Psoas muscle (tissue), 7 donors: ENCODE measurements at regions not wholly inside any gene's neighbourhood (a gene's known extent, or its start where the extent isn't known, plus 50 kb on each side); places are given as distances from the start of the nearest gene placed in this dataset.

Experiments used
- ATAC-seq, 4 donors: fragments of 200-7000 bp; cut with Tn5 transposase; one replicate each; pipeline ENCODE4 v1.9.1; 2020; ENCODE audit warnings: moderate library complexity in 3 of 4, mild to moderate bottlenecking in 2 of 4
- DNase-seq, 2 donors: peaks; one replicate each; pipeline ENCODE4 v3.0.0-alpha.2; 2020
- H3K27ac ChIP-seq: fragments of 200-600 bp; one replicate; pipeline ENCODE4 v1.8.0; 2022
- H3K27me3 ChIP-seq, 3 donors: fragments of 200-600 bp in 1 of 3; one replicate each; pipeline versions ENCODE4 v1.6.1 to v1.8.0; 2013 to 2022; ENCODE audit warnings: low read length in 2 of 3, mild to moderate bottlenecking in 2 of 3, moderate library complexity in 1 of 3; ENCODE audit not compliant: insufficient read depth in 3 of 3
- H3K36me3 ChIP-seq, 2 donors: fragments of 200-600 bp in 1 of 2; one replicate each; pipeline versions ENCODE4 v1.6.1 to v1.8.0; 2013 to 2022; ENCODE audit warnings: low read depth in 1 of 2, mild to moderate bottlenecking in 1 of 2, moderate library complexity in 1 of 2; ENCODE audit not compliant: insufficient read depth in 1 of 2
- H3K4me1 ChIP-seq: fragments of 200-600 bp; one replicate; pipeline ENCODE4 v1.8.0; 2022
- H3K4me3 ChIP-seq: fragments of 200-600 bp; one replicate; pipeline ENCODE4 v1.8.0; 2022; ENCODE audit warnings: mild to moderate bottlenecking
- H3K9me3 ChIP-seq: fragments of 200-600 bp; one replicate; pipeline ENCODE4 v1.8.0; 2022
- WGBS, 3 donors: extraction: QIAGEN DNeasy Blood & Tissue Kit; methylation state at CpG; one replicate each; pipeline versions ENCODE4 v1.1.6 to v1.1.7; 2013; 5-methylcytosine and 5-hydroxymethylcytosine counted together
- intact Hi-C, 2 donors: fragments of 100-400 bp; cut with DNase I; formaldehyde crosslinking; loops; one replicate each; pipeline versions ENCODE4 v1.11.0 to v1.14.2; 2022
- TF ChIP-seq, protein P1 (sequence below): fragments of 200-600 bp; IDR thresholded peaks from one replicate; pipeline ENCODE4 v1.8.0; 2022; ENCODE audit warnings: antibody characterized with exemption
- donor health status: healthy with polysubstance abuse.
- donor health status: DM: no; HTN: no; CAD: no; lungs with moderate emphysema.
- donor health status: Bipolar disorder and iron deficiency.
- donor health status: healthy.
- donor health status: DM: yes; HTN: yes; CAD: no.
- donor health status: DM: no; HTN: no; CAD: no.
- donor health status: DM: yes; HTN: yes; CAD: no.

DNA sequence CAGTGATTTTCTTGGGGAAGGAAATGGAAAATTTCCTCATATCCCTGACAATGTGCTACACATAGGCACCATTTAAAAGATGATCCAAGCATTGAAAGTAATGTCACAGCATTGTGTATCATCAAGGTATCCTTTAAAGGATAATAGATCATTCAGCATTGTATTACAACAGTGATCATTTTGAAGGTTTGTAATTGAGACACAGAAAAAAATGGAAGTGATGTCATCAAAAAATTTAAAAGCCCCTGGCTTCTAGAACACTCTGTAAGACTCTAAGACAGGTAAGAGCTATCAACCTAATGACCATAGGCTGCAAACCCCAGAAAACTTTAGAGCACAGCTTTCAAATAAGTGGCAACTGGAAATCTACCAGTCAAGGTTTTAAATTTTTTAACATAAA, 271.4 kb downstream of the ETAA1 start:
- Histone ChIP-seq H3K27me3 (no peaks in the 10 kb centered on the region), H3K36me3 (no peaks in the 10 kb centered on the region), H3K4me1 (peaks cover 40% of the 10 kb centered on the region), H3K9me3 (no peaks in the 10 kb centered on the region), H3K27ac (no peak overlapping the region), H3K4me3 (no peak overlapping the region)
- intact Hi-C loops = no loop called here
- ATAC-seq (no peak), DNase-seq (no peak)
- TF ChIP-seq, protein P1, sequence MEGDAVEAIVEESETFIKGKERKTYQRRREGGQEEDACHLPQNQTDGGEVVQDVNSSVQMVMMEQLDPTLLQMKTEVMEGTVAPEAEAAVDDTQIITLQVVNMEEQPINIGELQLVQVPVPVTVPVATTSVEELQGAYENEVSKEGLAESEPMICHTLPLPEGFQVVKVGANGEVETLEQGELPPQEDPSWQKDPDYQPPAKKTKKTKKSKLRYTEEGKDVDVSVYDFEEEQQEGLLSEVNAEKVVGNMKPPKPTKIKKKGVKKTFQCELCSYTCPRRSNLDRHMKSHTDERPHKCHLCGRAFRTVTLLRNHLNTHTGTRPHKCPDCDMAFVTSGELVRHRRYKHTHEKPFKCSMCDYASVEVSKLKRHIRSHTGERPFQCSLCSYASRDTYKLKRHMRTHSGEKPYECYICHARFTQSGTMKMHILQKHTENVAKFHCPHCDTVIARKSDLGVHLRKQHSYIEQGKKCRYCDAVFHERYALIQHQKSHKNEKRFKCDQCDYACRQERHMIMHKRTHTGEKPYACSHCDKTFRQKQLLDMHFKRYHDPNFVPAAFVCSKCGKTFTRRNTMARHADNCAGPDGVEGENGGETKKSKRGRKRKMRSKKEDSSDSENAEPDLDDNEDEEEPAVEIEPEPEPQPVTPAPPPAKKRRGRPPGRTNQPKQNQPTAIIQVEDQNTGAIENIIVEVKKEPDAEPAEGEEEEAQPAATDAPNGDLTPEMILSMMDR = no peak

DNA sequence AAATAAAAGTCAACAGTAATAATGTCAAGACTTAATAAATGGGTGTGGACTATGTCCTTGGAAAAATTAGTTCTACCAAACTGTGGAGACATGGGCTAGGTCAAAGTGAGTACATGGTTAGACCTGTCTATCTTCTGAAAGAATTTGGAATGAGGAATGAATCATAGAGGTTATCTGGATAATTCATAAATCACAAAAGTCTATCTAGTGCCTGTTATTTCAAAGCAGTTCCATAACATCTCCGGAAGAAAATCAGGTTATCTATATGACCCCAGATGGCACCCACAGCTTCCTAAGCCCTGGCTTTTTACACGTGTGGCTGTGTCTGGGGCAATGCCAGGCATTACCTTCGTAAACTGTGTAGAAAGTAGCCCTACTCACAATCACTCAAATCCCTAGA, 272.0 kb downstream of the ETAA1 start:
- no peaks in the 10 kb centered on the region for H3K36me3 ChIP-seq
- no peak overlapping the region for H3K27ac ChIP-seq
- intact Hi-C loops = no loop called here
- no peak overlapping the region for H3K4me3 ChIP-seq
- TF ChIP-seq, protein P1 = no peak
- WGBS, 3 donors = 59 to 81% (median 64%) methylated on average over 3 of the region's 3 CpGs
- ATAC-seq = no peak
- DNase-seq = no peak
- H3K9me3 ChIP-seq = no peaks in the 10 kb centered on the region
- H3K4me1 ChIP-seq = peaks cover 41% of the 10 kb centered on the region
- no peaks in the 10 kb centered on the region for H3K27me3 ChIP-seq

DNA sequence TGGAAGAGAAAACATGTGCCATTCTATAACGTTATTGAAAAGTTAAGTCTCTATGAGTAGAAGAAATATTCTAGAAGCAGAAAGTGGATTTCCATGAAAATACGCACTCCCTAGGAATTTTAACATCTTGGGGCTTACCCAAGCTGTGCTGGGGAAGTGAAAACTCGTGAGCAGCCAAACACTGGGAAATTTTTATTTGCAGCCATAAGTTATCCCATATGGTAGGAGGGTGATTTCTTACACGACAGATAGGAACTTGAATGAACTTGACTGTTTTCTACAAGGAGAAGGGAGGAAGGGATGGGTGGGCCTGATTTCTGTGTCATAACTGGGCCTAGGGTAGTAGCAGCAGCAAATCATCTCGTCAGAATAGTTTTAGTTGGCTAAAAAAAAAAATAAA, 272.6 kb downstream of the ETAA1 start:
- no peaks in the 10 kb centered on the region for H3K9me3 ChIP-seq
- WGBS, 3 donors = 60 to 65% (median 65%) methylated on average over 5 of the region's 5 CpGs
- H3K36me3 ChIP-seq = no peaks in the 10 kb centered on the region
- H3K4me3 ChIP-seq = no peak overlapping the region
- H3K4me1 ChIP-seq = peaks cover 47% of the 10 kb centered on the region
- peak overlapping the region; percentile 41 for H3K27ac ChIP-seq
- no peaks in the 10 kb centered on the region for H3K27me3 ChIP-seq
- intact Hi-C loops = loop anchor here in 1 of 2 donors (10.0 kb wide), 1 partner anchor 165 kb away; no protein-coding TSS in a partner anchor
- ATAC-seq (no peak), DNase-seq (no peak)
- TF ChIP-seq, protein P1 = no peak

DNA sequence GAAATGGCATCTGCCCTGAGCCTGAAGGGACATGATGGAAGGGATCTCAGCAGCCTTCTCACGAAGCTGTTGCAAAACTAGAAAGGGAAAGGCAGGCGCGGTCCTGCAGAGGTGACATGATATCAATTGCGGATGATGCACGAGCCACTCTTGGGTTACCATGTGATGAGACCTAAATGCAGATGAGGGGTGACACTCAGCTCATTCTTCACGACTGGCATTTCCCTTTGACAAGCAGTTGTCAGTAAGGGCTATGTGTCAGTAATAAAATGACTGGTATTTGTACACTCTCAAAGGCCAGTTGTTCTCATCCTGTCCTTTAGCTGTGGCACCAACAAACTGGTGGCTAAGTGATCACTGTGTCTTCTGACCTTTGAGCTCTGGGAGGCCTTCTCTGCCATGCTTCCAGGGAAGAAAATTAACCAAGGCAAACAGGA, 273.6 kb downstream of the ETAA1 start:
- Histone ChIP-seq H3K36me3 (no peaks in the 10 kb centered on the region), H3K27ac (peak overlapping the region; percentile 80), H3K9me3 (no peaks in the 10 kb centered on the region), H3K4me1 (peaks cover 54% of the 10 kb centered on the region), H3K27me3 (no peaks in the 10 kb centered on the region), H3K4me3 (no peak overlapping the region)
- WGBS, 3 donors = 24 to 33% (median 25%) methylated on average over 6 of the region's 6 CpGs
- intact Hi-C loops = loop anchor here in 1 of 2 donors (10.0 kb wide), 1 partner anchor 164 kb away; no protein-coding TSS in a partner anchor
- TF ChIP-seq, protein P1 = no peak
- DNase-seq = peak in 1 of 2 donors; percentile 81
- ATAC-seq = peak; percentile 84 to 93 (median 86)
